CD4-positive, alpha-beta T cell (primary cell): ENCODE measurements at regions not wholly inside any gene's neighbourhood (a gene's known extent, or its start where the extent isn't known, plus 50 kb on each side); places are given as distances from the start of the nearest gene placed in this dataset.

Experiments
- ATAC-seq: fragments of 200-7000 bp; cut with Tn5 transposase; one replicate; pipeline ENCODE4 v1.10.0; 2022; ENCODE audit warnings: mild to moderate bottlenecking; ENCODE audit not compliant: poor library complexity
- CTCF ChIA-PET: fragments of 350-600 bp; sonication (Branson Sonifier 250); formaldehyde crosslinking; loops from one replicate; lab custom pipeline; 2021; ENCODE audit warnings: antibody characterized with exemption, inconsistent platforms; lab: Charles Lee
- POLR2A ChIA-PET: fragments of 350-600 bp; sonication (Branson Sonifier 250); formaldehyde crosslinking; loops from one replicate; lab custom pipeline; 2021; ENCODE audit warnings: antibody characterized with exemption, inconsistent platforms; lab: Charles Lee
- DNase-seq, 14 experiments: peaks; one replicate each; pipeline ENCODE4 v3.0.0-alpha.2; 2013 to 2020; ENCODE audit warnings: mixed read lengths in 2 of 14
- H3K27ac ChIP-seq, 2 donors: one replicate each; pipeline versions ENCODE4 v1.5.1 to v1.7.0; 2013; ENCODE audit warnings: low read length in 2 of 2, low read depth in 1 of 2, mild to moderate bottlenecking in 1 of 2
- H3K27me3 ChIP-seq, 2 experiments: 1 replicate in 1 of 2; 2 replicates in 1 of 2; pipeline versions ENCODE4 v1.6.1 to v1.7.0; 2013; ENCODE audit warnings: low read length in 2 of 2, control low read depth in 1 of 2, mild to moderate bottlenecking in 1 of 2, moderate library complexity in 1 of 2; ENCODE audit not compliant: insufficient read depth in 2 of 2, control insufficient read depth in 1 of 2
- H3K36me3 ChIP-seq: one replicate; pipeline ENCODE4 v1.6.1; 2013; ENCODE audit warnings: low read length, control low read depth; ENCODE audit not compliant: insufficient read depth
- H3K4me1 ChIP-seq: one replicate; pipeline ENCODE4 v1.6.1; 2013; ENCODE audit warnings: low read length, control low read depth; ENCODE audit not compliant: insufficient read depth
- H3K4me3 ChIP-seq: one replicate; pipeline ENCODE4 v1.5.1; 2013; ENCODE audit warnings: mild to moderate bottlenecking, low read length, moderate library complexity
- H3K9me3 ChIP-seq, 2 experiments: 1 replicate in 1 of 2; 2 replicates in 1 of 2; pipeline versions ENCODE4 v1.6.1 to v1.7.0; 2013; ENCODE audit warnings: low read length in 2 of 2, mild to moderate bottlenecking in 2 of 2, control low read depth in 1 of 2, moderate library complexity in 1 of 2; ENCODE audit not compliant: control insufficient read depth in 1 of 2, insufficient read depth in 1 of 2
- H3K27ac Mint-ChIP-seq: one replicate; pipeline ENCODE4 v1.8.0; 2020; ENCODE audit warnings: mixed read lengths
- H3K27me3 Mint-ChIP-seq: one replicate; pipeline ENCODE4 v1.8.0; 2021; ENCODE audit warnings: mixed read lengths
- H3K36me3 Mint-ChIP-seq: one replicate; pipeline ENCODE4 v1.8.0; 2021; ENCODE audit warnings: low read depth, mixed read lengths
- H3K4me1 Mint-ChIP-seq: one replicate; pipeline ENCODE4 v1.8.0; 2021; ENCODE audit warnings: low read depth, mixed read lengths
- H3K4me3 Mint-ChIP-seq: one replicate; pipeline ENCODE4 v1.8.0; 2020; ENCODE audit warnings: mild to moderate bottlenecking, mixed read lengths
- H3K9me3 Mint-ChIP-seq: one replicate; pipeline ENCODE4 v1.8.0; 2020; ENCODE audit warnings: mixed read lengths
- intact Hi-C, 2 experiments: fragments of 100-400 bp; cut with DNase I in 1 of 2; cut with micrococcal nuclease in 1 of 2; formaldehyde crosslinking; loops; one replicate each; pipeline versions ENCODE4 v1.15.1 to v1.9.0; 2023 to 2025; cut with DNase I, micrococcal nuclease
- TF ChIP-seq, protein P1 (sequence below): fragments of 200-600 bp; IDR thresholded peaks from one replicate; pipeline ENCODE4 v1.8.0; 2022; ENCODE audit warnings: antibody characterized with exemption, mild to moderate bottlenecking

GRCh38 chr10:29372920-29373319 lies 84.0 kb downstream of the LYZL1 start:
- POLR2A ChIA-PET = no interaction called here

DNA sequence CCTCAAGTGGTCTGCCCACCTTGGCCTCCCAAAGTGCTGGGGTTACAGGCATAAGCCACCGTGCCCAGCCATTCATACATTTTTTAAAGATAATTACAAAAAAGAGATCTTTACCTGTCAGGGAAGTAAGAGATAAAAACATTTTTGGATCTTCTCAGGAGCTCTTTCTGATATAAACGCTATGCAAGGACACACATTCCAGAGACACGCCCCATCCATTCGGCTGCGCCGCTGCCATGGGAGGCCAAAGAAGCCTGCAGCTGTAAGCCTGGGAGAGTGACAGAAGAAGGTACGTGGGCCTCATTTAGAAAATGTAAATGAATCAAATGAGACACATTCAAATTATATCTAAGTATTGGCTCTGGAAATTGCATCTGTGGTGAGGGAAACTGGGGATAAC lies 85.3 kb downstream of the LYZL1 start:
- DNase-seq = no peak
- no peak overlapping the region for H3K27ac ChIP-seq
- H3K36me3 ChIP-seq = no peaks in the 10 kb centered on the region
- Mint-ChIP-seq H3K36me3 (no peaks in the 10 kb centered on the region), H3K4me3 (no peak overlapping the region), H3K4me1 (no peaks in the 10 kb centered on the region), H3K27me3 (peaks cover 22% of the 10 kb centered on the region), H3K9me3 (no peaks in the 10 kb centered on the region), H3K27ac (no peak overlapping the region)
- H3K27me3 ChIP-seq = no peaks in the 10 kb centered on the region
- CTCF ChIA-PET = no interaction called here
- H3K9me3 ChIP-seq = no peaks in the 10 kb centered on the region
- H3K4me1 ChIP-seq = no peaks in the 10 kb centered on the region
- no peak overlapping the region for H3K4me3 ChIP-seq
- intact Hi-C loops = no loop called here
- POLR2A ChIA-PET = no interaction called here
- TF ChIP-seq, protein P1, sequence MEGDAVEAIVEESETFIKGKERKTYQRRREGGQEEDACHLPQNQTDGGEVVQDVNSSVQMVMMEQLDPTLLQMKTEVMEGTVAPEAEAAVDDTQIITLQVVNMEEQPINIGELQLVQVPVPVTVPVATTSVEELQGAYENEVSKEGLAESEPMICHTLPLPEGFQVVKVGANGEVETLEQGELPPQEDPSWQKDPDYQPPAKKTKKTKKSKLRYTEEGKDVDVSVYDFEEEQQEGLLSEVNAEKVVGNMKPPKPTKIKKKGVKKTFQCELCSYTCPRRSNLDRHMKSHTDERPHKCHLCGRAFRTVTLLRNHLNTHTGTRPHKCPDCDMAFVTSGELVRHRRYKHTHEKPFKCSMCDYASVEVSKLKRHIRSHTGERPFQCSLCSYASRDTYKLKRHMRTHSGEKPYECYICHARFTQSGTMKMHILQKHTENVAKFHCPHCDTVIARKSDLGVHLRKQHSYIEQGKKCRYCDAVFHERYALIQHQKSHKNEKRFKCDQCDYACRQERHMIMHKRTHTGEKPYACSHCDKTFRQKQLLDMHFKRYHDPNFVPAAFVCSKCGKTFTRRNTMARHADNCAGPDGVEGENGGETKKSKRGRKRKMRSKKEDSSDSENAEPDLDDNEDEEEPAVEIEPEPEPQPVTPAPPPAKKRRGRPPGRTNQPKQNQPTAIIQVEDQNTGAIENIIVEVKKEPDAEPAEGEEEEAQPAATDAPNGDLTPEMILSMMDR = no peak
- no peak for ATAC-seq

More at GRCh38 chr10:29372920-29373319, 84.0 kb downstream of the LYZL1 start:
- TF ChIP-seq, protein P1 = no peak
- no peak for ATAC-seq
- Histone ChIP-seq H3K36me3 (no peaks in the 10 kb centered on the region), H3K27me3 (no peaks in the 10 kb centered on the region), H3K4me1 (no peaks in the 10 kb centered on the region), H3K27ac (no peak overlapping the region), H3K4me3 (no peak overlapping the region), H3K9me3 (no peaks in the 10 kb centered on the region)
- no peaks in the 10 kb centered on the region for H3K4me1 Mint-ChIP-seq
- H3K27me3 Mint-ChIP-seq = peaks cover 26% of the 10 kb centered on the region
- H3K9me3 Mint-ChIP-seq = no peaks in the 10 kb centered on the region
- H3K4me3 Mint-ChIP-seq = no peak overlapping the region
- no peak for DNase-seq
- CTCF ChIA-PET = no interaction called here
- H3K27ac Mint-ChIP-seq = no peak overlapping the region
- intact Hi-C loops = no loop called here
- H3K36me3 Mint-ChIP-seq = no peaks in the 10 kb centered on the region

DNA sequence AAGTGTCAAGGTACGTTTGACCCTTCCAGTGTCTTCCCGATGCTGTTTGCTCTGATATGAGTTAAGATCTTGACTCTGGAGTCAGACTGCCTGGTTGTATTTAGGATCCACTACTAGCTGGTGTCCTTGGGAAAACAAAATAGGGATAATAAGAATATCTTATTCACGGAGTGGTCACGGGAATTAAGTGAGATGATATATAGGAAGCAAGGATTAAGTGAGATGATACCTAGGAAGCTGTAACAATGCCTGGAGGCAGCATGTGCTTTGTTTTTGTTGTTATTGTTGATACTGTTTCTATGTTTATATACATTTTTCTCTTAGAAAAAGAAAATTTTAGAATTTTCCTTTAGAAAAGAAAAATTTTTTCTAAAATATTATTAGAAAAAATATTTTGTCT lies 87.0 kb downstream of the LYZL1 start:
- no peaks in the 10 kb centered on the region for H3K36me3 ChIP-seq
- no peaks in the 10 kb centered on the region for H3K9me3 ChIP-seq
- no peak for DNase-seq
- no peaks in the 10 kb centered on the region for H3K9me3 Mint-ChIP-seq
- H3K4me1 ChIP-seq = no peaks in the 10 kb centered on the region
- intact Hi-C loops = no loop called here
- POLR2A ChIA-PET = no interaction called here
- H3K27ac Mint-ChIP-seq = no peak overlapping the region
- H3K4me3 Mint-ChIP-seq = no peak overlapping the region
- no peaks in the 10 kb centered on the region for H3K36me3 Mint-ChIP-seq
- H3K27me3 Mint-ChIP-seq = peaks cover 5% of the 10 kb centered on the region
- no peak overlapping the region for H3K4me3 ChIP-seq
- ATAC-seq = no peak
- TF ChIP-seq, protein P1 = no peak
- peaks cover 6% of the 10 kb centered on the region for H3K4me1 Mint-ChIP-seq
- no peaks in the 10 kb centered on the region for H3K27me3 ChIP-seq
- H3K27ac ChIP-seq = no peak overlapping the region
- CTCF ChIA-PET = interaction anchor here (1.0 kb wide), 1 partner anchor 9 kb away, joined by 3 read pairs; no protein-coding TSS in a partner anchor
